ENCODE measurements at regions not wholly inside any gene's neighbourhood (a gene's known extent, or its start where the extent isn't known, plus 50 kb on each side); places are given as distances from the start of the nearest gene placed in this dataset.

GRCh38 chr16:64065523-64065922 is 1056.3 kb downstream of the CDH11 start:
- no peak overlapping the region for H3K27ac ChIP-seq (ENCODE audit: insufficient read length, low read depth, low read length)
- no peak overlapping the region for H2BK5ac ChIP-seq (ENCODE audit: insufficient read length, low read length)
- no peak overlapping the region for H3K4me2 ChIP-seq (ENCODE audit: insufficient read depth, insufficient read length, low read length)
- no peak overlapping the region for H4K8ac ChIP-seq (replicated peaks; ENCODE audit: insufficient read length, low read depth, low read length)
- H3K4ac ChIP-seq (ENCODE audit: low read depth, low read length) = no peak overlapping the region
- Mint-ChIP-seq H3K9me3 (no peaks in the 10 kb centered on the region), H3K36me3 (ENCODE audit: insufficient read depth in 1 of 3, low read depth in 3 of 3) (no peaks in the 10 kb centered on the region), H3K4me3 (no peak overlapping the region), H3K27ac (no peak overlapping the region), H3K27me3 (ENCODE audit: low read depth) (no peaks in the 10 kb centered on the region), H3K4me1 (no peaks in the 10 kb centered on the region)
- no peaks in the 10 kb centered on the region for H3K9me3 ChIP-seq (ENCODE audit: control insufficient read depth, low read depth, low read length)
- no peak overlapping the region for H3K56ac ChIP-seq (ENCODE audit: insufficient read length, low read depth, low read length)
- no peak overlapping the region for H2BK12ac ChIP-seq (ENCODE audit: insufficient read length, low read depth, low read length)
- H4K91ac ChIP-seq (ENCODE audit: insufficient read length, low read depth, low read length) = no peak overlapping the region
- no peak overlapping the region for H2BK120ac ChIP-seq (ENCODE audit: low read depth, low read length, poor library complexity, severe bottlenecking)
- DNase-seq = no peak
- H3T11ph ChIP-seq (ENCODE audit: low read length) = no peak overlapping the region
- no peak overlapping the region for H3K9ac ChIP-seq (ENCODE audit: extremely low read depth, insufficient read length, low read length)
- no peak overlapping the region for H2AK5ac ChIP-seq (ENCODE audit: insufficient read length, low read length)
- no peaks in the 10 kb centered on the region for H4K20me1 ChIP-seq (ENCODE audit: control insufficient read depth, insufficient read depth, insufficient read length)
- H3K23me2 ChIP-seq (ENCODE audit: insufficient read length, low read depth, low read length, poor library complexity, severe bottlenecking) = no peaks in the 10 kb centered on the region
- WGBS (ENCODE audit: extremely low coverage, insufficient read length, low lambda C conversion rate) = no CpG with 5 or more reads among the region's 1 CpG
- H2BK20ac ChIP-seq (ENCODE audit: low read depth, low read length, poor library complexity, severe bottlenecking) = no peak overlapping the region
- H4K5ac ChIP-seq (ENCODE audit: insufficient read length, low read depth, low read length) = no peak overlapping the region
- H3K79me1 ChIP-seq (ENCODE audit: insufficient read depth, low read depth, low read length, poor library complexity, severe bottlenecking) = no peaks in the 10 kb centered on the region
- TF ChIP-seq CTCF (conservative IDR thresholded peaks at IDR 0.05) = no peak
- H2BK15ac ChIP-seq (ENCODE audit: low read depth, low read length) = no peak overlapping the region
- H3K18ac ChIP-seq (ENCODE audit: insufficient read length, low read depth, low read length) = no peak overlapping the region
- no peaks in the 10 kb centered on the region for H3K4me1 ChIP-seq (ENCODE audit: insufficient read depth, low read length)
- no peak overlapping the region for H3K23ac ChIP-seq (ENCODE audit: insufficient read length, low read depth, low read length)
- no peaks in the 10 kb centered on the region for H3K27me3 ChIP-seq (ENCODE audit: insufficient read depth, low read length)
- H3K14ac ChIP-seq (ENCODE audit: insufficient read depth, low read length) = no peak overlapping the region
- H3K79me2 ChIP-seq (ENCODE audit: insufficient read depth, low read length) = no peaks in the 10 kb centered on the region
- no peak overlapping the region for H2AFZ ChIP-seq (ENCODE audit: low read length)

All from H9 (cell line).